HG03460 (cell line): ENCODE measurements at regions not wholly inside any gene's neighbourhood (a gene's known extent, or its start where the extent isn't known, plus 50 kb on each side); places are given as distances from the start of the nearest gene placed in this dataset.

Experiments used
- ATAC-seq: cut with Tn5 transposase; IDR thresholded peaks from one replicate; pipeline ENCODE4 v1.9.1; 2021; ENCODE audit not compliant: unreplicated experiment

DNA sequence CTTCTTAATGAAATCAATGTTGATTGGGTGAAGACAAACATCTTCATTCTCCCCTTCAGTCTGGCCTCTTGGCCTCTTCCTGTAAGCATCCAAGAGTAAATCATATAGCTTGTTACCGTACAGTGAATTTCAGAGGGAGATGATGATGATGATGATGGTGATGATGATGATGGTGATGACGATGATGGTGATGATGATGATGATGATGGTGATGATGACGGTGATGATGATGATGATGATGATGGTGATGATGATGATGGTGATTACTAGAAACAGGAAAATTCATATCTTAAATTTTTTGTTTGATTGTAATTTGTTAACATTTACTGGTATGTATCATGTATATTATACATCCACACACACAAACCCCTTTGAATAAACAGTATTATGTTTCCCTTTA lies 256.1 kb upstream of the PLSCR5 start:
- ATAC-seq: no peak

DNA sequence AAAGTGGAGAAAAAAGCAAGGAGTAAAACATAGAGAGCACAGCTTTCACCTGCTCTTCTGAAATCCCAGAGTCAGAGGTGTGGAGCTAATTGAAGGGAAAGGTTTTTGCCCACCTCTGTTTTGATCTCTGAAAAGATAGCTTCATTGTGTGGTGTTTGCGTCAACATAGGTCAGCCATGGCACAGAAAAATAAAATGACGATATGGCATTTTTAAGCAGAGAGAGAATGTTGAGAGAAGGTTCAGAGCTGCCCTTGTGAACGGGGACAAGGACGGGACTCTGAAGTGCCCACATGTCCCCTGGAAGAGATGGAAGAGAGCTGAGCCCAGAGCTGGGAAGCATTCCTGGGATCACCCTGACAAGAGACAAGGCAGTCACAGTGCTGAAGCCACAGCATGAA lies 249.4 kb upstream of the PLSCR5 start:
- ATAC-seq: no peak

DNA sequence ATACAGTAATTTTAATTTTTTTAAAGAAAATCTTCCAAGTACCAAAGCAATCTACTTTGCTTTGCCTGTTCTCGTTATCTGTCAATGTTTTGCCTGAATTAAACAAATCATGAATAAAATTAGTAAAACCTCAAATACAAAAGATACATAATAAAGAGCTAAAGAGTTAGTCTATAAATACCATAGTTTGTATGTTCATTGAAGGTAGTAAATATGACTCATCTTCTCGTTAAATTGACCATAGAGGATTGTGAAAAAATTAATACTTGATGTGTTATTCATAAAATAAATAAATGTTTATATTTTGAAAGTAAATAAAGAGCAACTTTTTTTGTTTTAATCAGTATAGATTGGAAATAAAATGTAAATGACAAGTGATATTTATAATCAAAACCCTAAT lies 246.5 kb upstream of the PLSCR5 start:
- no peak for ATAC-seq

DNA sequence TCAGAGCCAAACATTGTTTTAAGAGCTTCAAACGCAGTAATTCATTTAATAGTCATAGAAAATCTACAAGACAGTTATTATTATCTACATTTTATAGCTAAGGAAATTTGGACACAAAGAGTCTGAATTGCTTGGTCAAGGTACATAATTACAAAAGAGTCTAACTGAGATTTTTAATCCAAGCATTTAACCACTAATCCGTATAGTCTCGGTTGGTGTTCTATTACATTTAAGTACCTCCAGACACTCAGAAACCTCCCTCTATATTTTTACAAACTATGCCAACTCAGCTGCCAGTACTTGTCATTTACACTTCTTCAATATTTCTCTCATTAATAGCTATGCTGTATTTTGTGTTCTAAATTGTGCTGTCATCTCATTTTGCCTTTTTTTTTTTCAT lies 240.2 kb upstream of the PLSCR5 start:
- ATAC-seq: no peak

DNA sequence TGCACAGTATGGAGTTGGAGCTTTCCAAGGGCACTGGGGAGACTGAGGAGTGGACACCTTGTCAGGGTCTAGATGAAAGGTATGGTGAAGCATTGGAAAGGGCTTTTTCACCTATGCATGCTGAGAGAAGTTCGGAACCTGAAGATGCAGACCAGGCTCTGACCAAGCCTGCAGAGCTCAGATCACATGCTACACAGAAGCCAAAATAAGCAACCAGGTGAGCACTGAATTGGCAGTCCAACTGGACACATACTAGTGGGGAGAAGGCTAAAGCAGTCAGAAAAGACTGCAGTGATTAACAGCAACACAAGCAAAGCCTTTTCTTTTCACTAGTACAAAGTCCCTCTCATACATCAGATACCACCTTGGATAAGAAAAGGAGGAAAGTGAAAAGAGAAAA lies 238.3 kb upstream of the PLSCR5 start:
- ATAC-seq: no peak

DNA sequence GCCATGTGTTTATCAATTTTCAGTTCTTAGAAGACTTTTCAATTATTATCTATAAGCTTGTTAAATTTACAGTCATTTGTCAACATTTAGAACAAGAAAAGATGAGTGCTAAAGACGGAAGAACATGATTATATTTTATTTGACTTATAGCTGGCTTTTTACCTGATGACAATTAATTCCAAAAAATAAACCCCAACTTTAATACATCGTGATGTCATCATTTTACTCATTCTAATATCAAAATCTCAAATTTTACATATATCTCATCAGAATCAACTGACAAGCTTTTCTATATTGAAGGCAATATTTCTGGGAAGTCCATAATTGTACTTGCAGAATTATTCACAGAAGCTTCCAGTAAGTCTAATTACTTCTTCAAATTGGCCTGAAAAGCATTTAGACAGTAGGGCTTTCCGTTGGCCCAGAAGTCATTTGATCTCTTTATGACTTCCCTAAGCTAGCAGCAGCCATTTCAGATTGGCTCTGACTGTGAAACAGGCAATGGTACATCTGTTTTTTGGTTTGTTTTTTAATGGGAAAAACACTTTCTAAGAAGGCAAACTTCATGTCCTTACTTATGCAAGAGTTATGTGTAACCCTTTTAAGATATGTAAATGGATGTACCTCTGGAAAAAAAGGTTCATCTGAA lies 234.7 kb upstream of the PLSCR5 start:
- no peak for ATAC-seq

DNA sequence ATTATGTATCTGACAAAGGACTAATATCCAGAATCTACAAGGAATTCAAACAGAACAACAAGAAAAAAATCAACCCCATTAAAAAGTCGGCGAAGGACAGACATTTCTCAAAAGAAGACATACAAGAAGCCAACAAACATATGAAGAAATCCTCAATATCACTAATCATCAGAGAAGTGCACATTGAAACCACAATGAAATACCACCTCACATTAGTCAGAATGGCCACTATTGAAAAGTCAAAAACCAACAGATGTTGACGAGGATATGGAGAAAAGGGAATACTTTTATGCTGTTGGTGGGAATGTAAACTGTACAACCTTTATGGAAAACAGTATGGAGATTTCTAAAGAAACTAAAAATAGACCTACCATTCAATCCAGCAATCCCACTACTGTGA lies 233.1 kb upstream of the PLSCR5 start:
- no peak for ATAC-seq

DNA sequence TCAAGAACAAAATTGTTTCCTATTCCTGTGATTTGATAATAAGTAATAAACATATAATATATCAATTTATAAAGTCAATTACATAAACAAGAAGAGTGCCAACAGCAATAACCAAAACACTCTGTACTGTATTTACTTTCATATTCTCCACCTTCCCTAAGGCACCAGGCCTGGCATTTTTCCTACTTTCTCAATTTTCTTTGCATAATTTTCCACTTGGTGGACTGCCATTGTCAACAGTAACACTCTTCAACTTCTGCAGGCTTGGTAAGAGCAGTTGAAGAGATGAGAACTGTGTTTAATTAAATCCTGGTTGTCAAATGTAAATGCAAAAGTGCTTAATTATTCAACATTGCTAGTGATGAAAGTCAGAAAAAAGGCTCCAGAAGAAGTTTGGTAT lies 229.8 kb upstream of the PLSCR5 start:
- ATAC-seq: no peak

DNA sequence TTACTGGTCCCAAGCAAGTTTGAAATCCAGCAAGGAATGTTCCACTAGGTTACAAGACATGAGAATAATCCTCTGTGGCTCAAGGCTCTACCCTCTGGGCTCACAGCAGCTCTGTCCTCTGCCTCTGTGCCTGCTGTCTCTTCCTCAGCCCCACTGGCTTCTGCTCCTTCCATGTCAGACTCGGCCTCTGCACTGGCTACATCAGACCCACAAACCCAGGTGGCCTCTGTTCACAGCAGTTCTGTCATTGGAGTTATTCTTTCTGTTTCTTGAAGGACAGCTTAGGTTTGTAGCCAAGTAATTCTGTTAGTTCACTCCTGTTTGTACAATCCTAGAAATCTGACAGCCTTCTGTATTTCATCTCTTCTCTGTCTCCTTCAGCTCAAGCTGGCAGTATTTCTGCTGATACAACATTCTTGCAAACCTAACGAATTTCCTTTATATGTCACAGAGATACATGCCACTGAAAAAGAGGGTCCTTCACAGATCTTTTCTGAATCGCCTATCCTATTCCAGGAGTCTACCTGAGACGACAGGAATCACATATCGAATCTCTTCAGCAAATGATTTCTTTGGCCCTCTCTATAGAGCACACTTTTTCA lies 227.8 kb upstream of the PLSCR5 start:
- no peak for ATAC-seq

DNA sequence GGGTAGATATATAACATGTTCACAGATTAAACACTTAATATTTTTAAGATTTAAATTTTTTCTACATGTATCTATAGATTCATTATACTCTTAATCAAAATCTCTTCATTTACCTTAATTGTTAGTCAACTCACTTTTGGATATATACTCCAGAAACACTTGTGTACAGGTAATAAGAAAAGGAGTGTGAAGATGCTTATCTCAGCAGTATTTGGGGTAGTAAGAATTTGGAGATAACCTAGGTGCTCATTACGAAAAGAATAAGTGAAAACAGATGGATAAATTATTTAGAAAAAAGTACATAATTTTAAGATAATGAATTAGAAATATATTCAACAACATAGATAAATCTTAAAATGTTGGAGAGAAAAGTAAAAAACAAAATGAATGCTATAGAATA lies 226.5 kb upstream of the PLSCR5 start:
- no peak for ATAC-seq

DNA sequence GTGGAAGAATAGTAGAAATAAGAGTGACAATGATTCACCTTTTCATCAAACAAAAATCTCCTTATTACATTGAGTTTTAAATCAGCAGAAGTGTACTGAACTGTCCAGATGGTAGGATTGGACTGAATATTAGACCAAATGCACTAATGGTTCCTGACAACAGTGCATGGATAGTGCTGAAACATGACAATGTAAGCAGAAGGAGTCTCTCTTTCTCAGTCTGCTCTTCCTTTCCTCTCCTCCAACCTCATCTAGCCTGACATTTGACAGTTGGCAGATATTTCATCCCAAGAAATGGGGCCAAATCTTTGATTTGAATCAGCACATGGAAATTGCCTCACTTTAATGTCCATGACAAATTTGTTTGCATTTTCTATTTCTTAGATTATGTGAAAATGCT lies 225.1 kb upstream of the PLSCR5 start:
- no peak for ATAC-seq

DNA sequence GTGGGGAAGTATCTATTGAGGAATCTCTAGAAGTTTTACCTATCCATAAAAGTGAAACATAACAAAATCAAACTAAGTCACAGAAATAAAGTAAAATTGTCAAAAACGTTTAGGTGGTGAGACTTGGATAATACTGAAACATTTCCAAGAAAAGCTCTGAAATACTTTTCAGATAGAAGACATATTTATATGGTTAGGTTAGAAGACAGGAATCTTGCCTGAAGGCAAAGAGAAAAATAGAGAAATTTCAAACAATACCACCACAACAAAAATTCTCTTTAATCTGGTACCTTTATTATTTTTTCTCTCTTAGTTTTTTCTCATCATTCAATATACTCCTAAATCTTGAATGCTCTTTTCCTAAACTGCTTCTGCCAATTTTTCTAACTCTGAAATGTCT lies 222.7 kb upstream of the PLSCR5 start:
- no peak for ATAC-seq

DNA sequence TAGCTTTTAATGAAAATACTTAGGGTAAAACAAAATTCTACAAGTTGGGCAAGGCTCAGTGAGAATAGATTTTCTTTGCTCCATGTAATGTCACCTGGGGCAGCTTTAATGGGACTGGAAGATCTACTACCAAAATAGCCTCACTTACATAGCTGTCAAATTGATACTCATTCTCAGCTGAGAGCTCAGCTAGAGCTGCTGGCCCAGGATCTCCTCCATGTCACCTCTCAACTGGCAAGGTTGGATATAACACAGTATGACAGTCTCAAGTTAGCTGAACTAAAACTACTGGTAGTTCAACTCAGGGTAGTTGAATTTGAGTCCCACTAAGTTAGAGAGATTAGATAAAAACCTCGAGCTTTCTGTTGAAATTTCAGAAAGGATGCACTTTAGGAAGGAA lies 218.5 kb upstream of the PLSCR5 start:
- no peak for ATAC-seq

DNA sequence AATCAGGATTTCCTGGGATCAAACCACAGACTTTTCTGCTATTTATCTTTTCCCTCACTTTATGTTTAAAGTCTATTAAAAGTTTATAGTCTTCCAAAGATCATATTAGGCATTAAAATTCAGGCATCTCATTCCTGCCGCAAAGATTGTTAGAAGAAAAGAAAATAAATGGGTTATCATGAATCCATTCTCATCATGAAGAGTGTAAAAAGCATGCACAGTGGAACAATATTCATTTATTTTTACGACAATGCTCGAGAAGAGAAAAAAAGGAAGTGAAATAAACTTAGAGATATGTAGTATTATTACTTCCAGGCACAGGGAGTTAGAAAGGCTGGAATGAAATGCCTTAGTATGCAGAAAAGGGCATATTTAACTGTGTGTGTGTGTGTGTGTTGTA lies 213.7 kb upstream of the PLSCR5 start:
- no peak for ATAC-seq

DNA sequence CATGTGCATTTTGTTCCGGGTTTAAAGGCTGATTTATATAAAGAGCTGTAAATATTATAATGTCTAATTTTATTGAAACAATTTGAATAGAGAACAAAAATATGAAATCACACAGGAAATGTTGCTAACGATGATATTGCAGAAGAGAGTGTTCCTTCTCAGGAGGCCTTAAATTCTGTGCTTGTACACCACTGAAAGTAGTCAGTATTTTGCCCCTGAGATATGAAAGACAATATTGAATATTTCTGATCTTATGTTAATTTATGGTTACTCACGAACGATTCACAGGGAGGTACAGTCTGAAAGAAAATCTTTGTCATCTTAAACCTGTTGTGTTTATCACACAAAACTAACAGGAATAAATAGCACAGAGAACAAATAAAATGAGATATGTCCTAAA lies 213.2 kb upstream of the PLSCR5 start:
- no peak for ATAC-seq

DNA sequence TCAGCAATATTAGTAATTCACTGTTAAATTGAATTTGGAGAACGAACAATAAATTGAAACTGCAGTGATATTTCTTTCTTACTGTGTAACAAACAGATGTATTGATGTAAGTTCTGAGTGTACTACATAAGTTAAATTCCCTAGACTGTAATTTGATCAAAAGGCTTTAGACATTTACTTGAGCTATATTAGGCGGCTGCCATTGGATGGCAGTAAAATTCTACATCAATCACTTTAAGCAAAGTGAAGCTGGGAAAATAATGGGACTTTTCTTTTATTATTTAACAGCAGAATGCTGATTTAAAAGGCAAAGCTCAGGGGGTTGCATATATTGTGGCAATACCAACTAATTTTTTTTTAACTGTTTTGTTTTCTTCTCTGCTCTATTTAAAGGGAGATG lies 212.6 kb upstream of the PLSCR5 start:
- ATAC-seq: no peak

DNA sequence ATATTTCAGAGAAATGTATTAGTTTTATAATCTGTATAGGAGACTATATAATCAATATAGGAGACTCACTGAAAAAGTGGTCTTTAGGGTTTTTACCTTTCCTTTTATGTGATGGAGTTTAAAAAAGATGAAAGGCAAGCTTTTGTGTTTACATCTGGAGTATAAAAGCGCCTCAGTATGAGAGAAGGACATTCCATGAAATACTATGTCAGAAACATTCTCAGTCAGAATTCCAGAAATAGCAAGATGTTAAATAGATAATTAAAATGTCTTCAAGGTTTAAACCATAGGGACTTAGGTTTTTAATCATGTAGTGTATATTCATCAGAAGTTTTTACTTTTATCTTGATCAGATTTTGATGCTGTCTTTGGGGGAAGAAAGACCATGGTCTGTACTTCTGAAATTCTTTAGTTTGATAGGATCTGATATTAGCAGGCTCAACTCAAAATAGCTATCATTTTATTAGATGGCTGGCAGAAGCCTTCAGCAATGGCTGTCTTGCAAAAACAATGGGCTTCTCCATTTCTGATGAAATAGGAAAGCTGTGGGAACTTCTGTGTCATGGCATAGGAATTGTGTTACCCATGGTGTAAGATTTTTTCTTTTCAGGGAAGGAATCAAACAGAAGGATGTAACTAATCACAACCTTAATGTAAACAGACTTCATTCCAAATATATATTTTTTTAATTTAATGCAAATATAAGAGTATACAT lies 209.6 kb upstream of the PLSCR5 start:
- ATAC-seq: no peak

DNA sequence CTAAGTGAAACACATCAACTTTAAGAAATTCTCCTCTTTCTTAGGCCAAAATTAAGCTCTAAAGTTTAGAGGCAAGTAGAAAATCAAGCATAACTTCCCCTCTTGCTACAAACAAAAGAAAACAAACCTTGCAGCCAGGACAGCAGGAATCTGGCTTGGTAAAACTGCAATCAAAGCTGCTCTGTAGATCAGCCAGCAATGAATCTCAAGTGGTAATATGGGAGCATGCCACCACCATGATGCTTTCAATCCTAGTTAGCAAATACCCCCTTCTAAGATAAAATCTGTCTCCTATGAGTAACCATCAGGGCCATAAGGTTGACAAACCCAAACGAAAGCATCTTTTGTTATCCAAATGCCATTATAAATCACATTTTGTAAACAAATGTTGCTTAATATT lies 208.3 kb upstream of the PLSCR5 start:
- no peak for ATAC-seq

DNA sequence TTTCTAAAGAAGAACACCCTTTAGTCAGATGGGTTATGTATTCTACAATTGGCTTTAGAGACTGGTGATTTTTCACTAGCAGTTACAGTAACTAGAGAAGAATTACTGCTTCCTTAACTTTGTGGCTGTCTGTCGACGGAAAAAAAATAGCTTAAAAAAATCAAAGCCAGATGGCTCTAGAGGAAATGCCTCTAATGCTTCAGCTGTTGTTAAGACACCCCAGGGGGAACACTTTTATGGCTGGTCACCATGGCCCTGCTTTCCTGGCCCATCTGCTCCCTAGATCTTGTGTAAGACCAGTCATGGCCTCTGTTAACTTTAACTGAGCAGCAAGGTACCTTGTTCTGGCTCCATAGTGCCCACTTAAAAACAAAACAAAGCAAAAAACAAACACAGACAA lies 198.6 kb upstream of the PLSCR5 start:
- ATAC-seq: no peak

DNA sequence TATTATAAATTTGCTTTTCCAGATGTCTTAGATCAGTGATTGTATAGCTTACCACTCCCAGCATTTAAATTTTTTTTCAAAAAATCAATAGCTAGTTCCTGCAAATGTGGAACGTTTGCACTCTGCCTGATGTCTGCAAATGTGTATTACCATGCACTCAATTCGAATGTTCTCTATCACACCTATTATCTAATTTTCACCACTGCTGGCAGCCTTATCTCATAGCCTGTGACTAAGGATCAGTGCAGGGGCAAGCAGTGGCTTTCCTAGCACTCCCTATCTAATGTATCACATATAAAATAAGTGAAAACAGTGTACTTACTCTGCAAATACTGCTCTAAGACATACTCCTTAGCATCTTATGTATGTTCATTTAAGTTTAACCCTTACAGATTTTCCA lies 196.3 kb upstream of the PLSCR5 start:
- ATAC-seq: no peak

DNA sequence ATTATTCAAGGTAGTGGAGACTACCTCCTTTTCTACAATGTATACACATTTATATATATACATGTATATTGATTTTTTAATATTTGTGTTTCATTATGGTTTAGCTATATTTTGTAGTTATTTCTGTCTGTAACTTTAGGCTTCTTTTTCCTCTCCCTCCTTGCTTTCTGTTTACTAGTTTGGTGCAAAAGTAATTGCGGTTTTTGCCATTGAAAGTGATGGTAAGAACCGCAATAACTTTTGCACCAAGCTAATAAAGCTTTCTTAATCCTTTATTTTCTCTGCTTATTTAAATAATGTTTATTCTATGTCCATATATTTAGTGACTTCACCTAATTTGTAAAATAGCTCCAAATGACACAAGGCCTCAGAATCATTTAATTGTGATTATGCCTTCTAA lies 195.3 kb upstream of the PLSCR5 start:
- ATAC-seq: no peak

DNA sequence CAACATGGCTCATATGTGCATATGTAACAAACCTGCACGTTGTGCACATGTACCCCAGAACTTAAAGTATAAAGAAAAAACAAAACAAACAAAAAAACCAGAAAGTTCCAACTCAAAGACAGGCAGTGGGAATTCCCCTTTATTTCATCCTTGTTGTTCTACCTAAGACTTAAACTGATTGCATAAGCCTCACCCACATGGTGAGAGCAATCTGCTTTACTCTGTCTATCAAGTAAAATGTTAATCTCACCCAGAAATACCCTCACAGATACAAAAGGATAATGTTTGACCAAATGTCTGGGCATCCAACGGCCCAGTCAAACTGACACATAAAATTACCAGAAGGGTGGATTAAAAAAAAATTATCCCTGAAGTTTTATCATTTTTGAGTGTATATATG lies 190.9 kb upstream of the PLSCR5 start:
- no peak for ATAC-seq

DNA sequence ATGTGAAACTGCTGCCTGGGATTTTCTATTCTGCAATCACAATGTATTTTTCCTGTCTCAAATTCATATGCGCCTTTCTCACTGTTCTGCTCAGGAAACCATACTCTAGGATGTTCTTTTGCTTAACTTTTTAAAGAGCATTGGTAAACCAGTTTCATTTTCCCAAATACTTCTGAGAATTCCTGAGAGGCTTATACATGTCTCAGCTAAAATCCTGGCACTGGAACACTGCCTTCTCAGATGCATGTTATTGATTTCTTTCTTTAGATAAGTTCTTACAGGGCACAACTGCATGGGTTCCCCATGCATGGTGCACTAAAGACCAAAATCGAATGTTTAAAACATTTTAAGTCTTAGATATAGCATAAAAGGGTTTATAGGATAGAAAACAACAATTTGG lies 178.3 kb upstream of the PLSCR5 start:
- ATAC-seq: no peak
